NB4 (cell line): ENCODE measurements at regions not wholly inside any gene's neighbourhood (a gene's known extent, or its start where the extent isn't known, plus 50 kb on each side); places are given as distances from the start of the nearest gene placed in this dataset.

Source experiments
- DNase-seq: peaks from one replicate; pipeline ENCODE4 v3.0.0; 2010; ENCODE audit warnings: low read depth
- H3K4me3 ChIP-seq: one replicate; pipeline ENCODE4 v1.5.1; 2011; ENCODE audit warnings: mild to moderate bottlenecking, low read depth, low read length, moderate library complexity
- CTCF ChIP-seq: IDR thresholded peaks from one replicate; pipeline ENCODE4 v1.5.1; 2012; ENCODE audit warnings: low read depth, low read length
- MAX ChIP-seq: IDR thresholded peaks from 2 replicates; pipeline ENCODE4 v1.6.1; 2011; ENCODE audit warnings: low read depth, low read length
- MYC ChIP-seq: IDR thresholded peaks from 2 replicates; pipeline ENCODE4 v1.6.1; 2011; ENCODE audit warnings: low read depth, low read length
- POLR2A ChIP-seq: IDR thresholded peaks from 2 replicates; pipeline ENCODE4 v1.6.1; 2011; ENCODE audit warnings: mild to moderate bottlenecking; ENCODE audit not compliant: insufficient read length; ENCODE audit errors: extremely low read depth

DNA sequence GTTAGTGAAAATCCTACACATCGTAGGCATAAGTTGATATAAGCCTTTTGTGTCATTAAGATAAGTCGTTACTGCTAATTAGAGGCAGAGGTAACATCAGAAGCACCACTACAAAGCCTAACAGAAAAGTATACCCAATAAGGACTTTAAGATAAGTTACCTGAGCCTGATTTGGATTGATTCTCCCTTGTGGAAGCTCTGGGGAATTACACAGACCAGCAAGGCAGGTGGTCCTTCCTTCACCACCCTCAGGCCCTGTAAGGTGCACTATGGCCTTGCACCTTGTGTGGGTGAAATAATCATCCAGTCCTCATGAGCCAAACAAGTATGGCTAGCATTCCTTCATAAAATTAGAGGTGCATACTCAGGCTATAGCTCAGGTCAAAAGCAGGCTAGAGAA lies 166.7 kb upstream of the CHRM3 start:
- TF ChIP-seq POLR2A (no peak), MYC (no peak), MAX (no peak), CTCF (no peak)
- H3K4me3 ChIP-seq: no peak overlapping the region
- no peak for DNase-seq

- no peak overlapping the region for H3K4me3 ChIP-seq
- no peak for DNase-seq
- no peak for TF ChIP-seq MYC
- TF ChIP-seq MAX: no peak
- no peak for TF ChIP-seq CTCF
- no peak for TF ChIP-seq POLR2A
These were observed 168.1 kb upstream of the CHRM3 start for GRCh38 chr1:239218301-239218700.

GRCh38 chr1:239212811-239213220 lies 173.6 kb upstream of the CHRM3 start:
- no peak overlapping the region for H3K4me3 ChIP-seq
- no peak for TF ChIP-seq CTCF
- TF ChIP-seq MAX: no peak
- no peak for TF ChIP-seq POLR2A
- no peak for TF ChIP-seq MYC
- no peak for DNase-seq

DNA sequence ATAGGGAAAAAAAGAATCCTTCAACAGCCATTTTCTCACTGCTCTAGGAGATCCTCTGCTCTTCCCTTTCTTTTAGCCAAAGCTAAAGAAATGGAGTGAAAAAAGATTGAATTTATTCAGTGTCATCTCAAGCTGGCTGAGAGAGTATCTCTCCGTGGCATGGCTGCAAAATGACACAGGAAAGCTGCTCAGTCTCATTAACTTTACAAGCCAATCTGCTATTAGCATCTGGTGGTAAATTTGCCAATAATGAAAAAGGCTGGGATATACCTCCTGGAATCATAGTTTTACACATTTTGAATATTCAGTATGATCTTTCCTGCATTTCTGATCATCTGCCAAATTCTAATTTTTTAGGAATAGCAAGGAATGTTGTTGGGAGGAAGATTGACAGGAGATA lies 176.8 kb upstream of the CHRM3 start:
- TF ChIP-seq POLR2A (no peak), MYC (no peak), CTCF (no peak)
- DNase-seq: no peak
- H3K4me3 ChIP-seq: no peak overlapping the region

- TF ChIP-seq MYC: no peak
- no peak for TF ChIP-seq CTCF
- TF ChIP-seq POLR2A: no peak
- no peak for TF ChIP-seq MAX
- DNase-seq: no peak
- no peak overlapping the region for H3K4me3 ChIP-seq
These were observed 182.0 kb upstream of the CHRM3 start for GRCh38 chr1:239204401-239204800.

DNA sequence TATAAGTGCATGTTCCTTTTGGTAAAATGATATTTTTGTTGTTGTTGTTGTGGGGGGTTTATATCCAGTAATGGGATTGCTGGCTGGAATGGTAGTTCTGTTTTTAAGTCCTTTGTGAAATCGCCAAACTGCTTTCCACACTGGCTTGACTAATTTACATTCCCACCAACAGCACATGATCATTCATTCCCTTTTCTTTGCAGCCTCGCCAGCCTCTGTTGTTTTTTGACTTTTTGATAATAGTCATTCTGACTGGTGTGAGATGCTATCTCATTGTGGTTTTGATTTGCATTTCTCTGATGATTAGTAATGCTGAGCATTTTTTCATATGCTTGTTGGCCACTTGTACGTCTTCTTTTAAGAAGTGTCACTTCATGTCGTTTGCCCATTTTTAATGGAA lies 188.5 kb upstream of the CHRM3 start:
- no peak overlapping the region for H3K4me3 ChIP-seq
- TF ChIP-seq CTCF (no peak), POLR2A (no peak), MAX (no peak), MYC (no peak)
- DNase-seq: no peak
